ENCODE measurements at regions not wholly inside any gene's neighbourhood (a gene's known extent, or its start where the extent isn't known, plus 50 kb on each side); places are given as distances from the start of the nearest gene placed in this dataset.

DNA sequence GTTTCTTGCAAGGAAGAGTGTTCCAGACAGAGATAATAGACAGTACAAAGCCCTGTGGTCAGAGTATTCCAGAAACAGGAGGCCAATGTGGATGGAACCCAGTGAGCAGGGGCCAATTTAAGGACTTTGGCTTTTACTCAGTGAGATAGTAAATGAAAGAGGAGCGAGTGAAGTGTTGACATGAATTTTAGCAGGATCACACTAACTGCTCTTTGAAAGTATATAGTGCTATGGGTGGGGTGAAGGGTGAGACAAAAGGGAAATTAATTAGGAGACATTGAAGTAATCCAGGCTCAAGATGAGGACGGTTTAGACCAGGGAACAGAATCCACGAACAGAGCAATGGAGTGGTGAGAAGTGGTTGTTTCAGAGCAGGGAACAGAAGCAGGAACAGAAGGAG lies 62.2 kb upstream of the TES start:
- Histone ChIP-seq H3K9me3 (no peaks in the 10 kb centered on the region), H3K27me3 (no peaks in the 10 kb centered on the region), H3K27ac (replicated peaks in 1 of 4) (no peak overlapping the region), H3K4me3 (no peak overlapping the region), H3K36me3 (no peaks in the 10 kb centered on the region), H3K4me1 (no peaks in the 10 kb centered on the region)
- intact Hi-C loops (cut with DNase I), result no loop called here
- no peak for DNase-seq (ENCODE audit: extremely low spot score)
- WGBS, result 56% methylated on average over 3 of the region's 3 CpGs
- TF ChIP-seq, protein P1, sequence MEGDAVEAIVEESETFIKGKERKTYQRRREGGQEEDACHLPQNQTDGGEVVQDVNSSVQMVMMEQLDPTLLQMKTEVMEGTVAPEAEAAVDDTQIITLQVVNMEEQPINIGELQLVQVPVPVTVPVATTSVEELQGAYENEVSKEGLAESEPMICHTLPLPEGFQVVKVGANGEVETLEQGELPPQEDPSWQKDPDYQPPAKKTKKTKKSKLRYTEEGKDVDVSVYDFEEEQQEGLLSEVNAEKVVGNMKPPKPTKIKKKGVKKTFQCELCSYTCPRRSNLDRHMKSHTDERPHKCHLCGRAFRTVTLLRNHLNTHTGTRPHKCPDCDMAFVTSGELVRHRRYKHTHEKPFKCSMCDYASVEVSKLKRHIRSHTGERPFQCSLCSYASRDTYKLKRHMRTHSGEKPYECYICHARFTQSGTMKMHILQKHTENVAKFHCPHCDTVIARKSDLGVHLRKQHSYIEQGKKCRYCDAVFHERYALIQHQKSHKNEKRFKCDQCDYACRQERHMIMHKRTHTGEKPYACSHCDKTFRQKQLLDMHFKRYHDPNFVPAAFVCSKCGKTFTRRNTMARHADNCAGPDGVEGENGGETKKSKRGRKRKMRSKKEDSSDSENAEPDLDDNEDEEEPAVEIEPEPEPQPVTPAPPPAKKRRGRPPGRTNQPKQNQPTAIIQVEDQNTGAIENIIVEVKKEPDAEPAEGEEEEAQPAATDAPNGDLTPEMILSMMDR (IDR thresholded peaks at IDR 0.05), result no peak

DNA sequence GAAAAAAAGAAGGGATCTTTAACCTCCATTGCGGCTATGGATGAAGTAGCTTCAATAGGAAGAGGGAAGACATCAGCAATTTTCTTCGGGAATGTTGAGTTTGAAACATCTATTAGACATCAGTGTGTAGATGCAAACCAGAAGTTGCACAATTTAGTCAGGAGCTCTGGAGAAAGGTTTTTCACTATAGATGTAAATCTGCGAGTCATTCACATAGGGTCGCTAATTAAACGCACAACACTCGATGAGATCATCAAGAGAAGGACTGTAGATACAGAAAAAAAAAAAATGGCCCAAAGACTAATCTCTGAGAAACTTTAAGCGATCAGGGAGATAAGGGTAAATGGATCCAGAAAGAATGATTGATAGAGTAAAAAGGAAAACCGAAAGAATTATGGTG lies 61.7 kb upstream of the TES start:
- H3K27me3 ChIP-seq, result no peaks in the 10 kb centered on the region
- H3K4me1 ChIP-seq, result no peaks in the 10 kb centered on the region
- H3K36me3 ChIP-seq, result no peaks in the 10 kb centered on the region
- no peak overlapping the region for H3K27ac ChIP-seq (replicated peaks in 1 of 4)
- intact Hi-C loops (cut with DNase I), result no loop called here
- no peak for DNase-seq (ENCODE audit: extremely low spot score)
- H3K9me3 ChIP-seq, result no peaks in the 10 kb centered on the region
- TF ChIP-seq, protein P1 (IDR thresholded peaks at IDR 0.05), result no peak
- TF ChIP-seq POLR2AphosphoS5 (IDR thresholded peaks at IDR 0.05) (no peak), POLR2A (IDR thresholded peaks at IDR 0.05; ENCODE audit: low read depth) (no peak), EP300 (IDR thresholded peaks at IDR 0.05) (no peak)
- H3K4me3 ChIP-seq, result no peak overlapping the region
- WGBS, result 90% methylated on average over 8 of the region's 8 CpGs

DNA sequence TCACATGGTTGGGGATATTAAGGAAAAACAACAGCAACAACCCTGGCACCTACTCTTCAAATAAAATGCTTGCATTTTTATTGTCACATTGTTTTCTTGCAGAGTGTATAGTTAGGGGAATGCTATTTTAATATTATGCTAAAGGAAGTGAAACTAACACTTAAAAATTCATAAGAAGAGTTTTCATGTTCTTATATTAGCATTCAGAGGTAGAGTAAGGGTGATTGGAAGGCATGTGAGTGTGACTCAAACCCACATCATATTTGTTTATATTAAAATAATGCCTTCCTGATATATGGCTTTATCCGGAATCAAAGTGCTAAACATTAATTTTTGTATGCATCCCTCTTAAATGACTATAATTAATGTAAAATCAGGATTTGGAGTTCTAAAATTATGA lies 59.8 kb upstream of the TES start:
- Histone ChIP-seq H3K27ac (replicated peaks in 1 of 4) (no peak overlapping the region), H3K36me3 (no peaks in the 10 kb centered on the region), H3K9me3 (no peaks in the 10 kb centered on the region), H3K4me1 (no peaks in the 10 kb centered on the region), H3K27me3 (no peaks in the 10 kb centered on the region), H3K4me3 (no peak overlapping the region)
- intact Hi-C loops (cut with DNase I), result no loop called here
- WGBS, result 89% methylated on average over 1 of the region's 1 CpG
- DNase-seq (ENCODE audit: extremely low spot score), result no peak
- TF ChIP-seq, protein P1 (IDR thresholded peaks at IDR 0.05), result no peak
- no peak for TF ChIP-seq POLR2A (IDR thresholded peaks at IDR 0.05; ENCODE audit: low read depth)

DNA sequence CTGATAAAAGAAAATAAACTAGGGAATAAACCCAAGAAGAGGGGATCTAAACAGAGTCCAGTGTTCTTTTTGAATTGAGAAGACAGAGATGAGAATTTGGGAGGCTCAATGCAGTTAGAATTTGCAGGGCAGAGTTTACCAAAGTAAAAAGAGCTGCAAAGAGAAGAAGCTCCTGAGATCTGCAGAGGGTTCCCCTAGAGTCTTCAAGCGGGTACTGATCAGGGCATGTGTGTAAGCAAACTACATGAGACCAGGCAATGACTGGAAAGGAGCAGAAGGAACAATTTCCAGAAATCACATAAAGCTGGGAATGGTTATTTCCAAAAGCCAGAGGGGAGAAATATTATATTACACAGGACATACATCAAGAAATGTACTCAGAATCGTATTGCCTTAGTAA lies 58.1 kb upstream of the TES start:
- Histone ChIP-seq H3K4me1 (no peaks in the 10 kb centered on the region), H3K27me3 (no peaks in the 10 kb centered on the region), H3K36me3 (no peaks in the 10 kb centered on the region), H3K9me3 (no peaks in the 10 kb centered on the region), H3K4me3 (no peak overlapping the region), H3K27ac (replicated peaks in 1 of 4) (no peak overlapping the region)
- intact Hi-C loops (cut with DNase I), result no loop called here
- no peak for DNase-seq (ENCODE audit: extremely low spot score)
- no peak for TF ChIP-seq POLR2AphosphoS5 (IDR thresholded peaks at IDR 0.05)
- TF ChIP-seq EP300 (IDR thresholded peaks at IDR 0.05), result no peak
- TF ChIP-seq, protein P1 (IDR thresholded peaks at IDR 0.05), result no peak
- TF ChIP-seq POLR2A (IDR thresholded peaks at IDR 0.05; ENCODE audit: low read depth), result no peak
- 93% methylated on average over 2 of the region's 2 CpGs for WGBS

DNA sequence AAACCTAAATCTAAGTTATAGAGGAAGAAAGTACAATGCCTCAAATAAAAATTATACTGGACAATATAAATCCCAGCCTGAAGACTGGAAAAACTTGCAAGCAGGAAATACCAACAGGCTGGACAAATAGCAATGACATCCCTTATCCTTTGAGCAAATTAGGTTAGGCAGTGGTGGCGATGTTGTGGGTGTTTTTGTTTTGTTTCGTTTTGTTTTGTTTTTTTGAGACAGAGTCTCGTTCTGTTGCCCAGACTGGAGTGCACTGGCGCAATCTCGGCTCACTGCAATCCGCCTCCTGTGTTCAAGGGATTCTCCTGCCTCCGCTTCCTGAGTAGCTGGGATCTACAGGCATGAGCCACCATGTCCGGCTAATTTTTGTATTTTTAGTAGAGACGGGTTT lies 57.3 kb upstream of the TES start:
- no peak for DNase-seq (ENCODE audit: extremely low spot score)
- Histone ChIP-seq H3K27ac (replicated peaks in 1 of 4) (no peak overlapping the region), H3K4me3 (no peak overlapping the region), H3K9me3 (no peaks in the 10 kb centered on the region), H3K36me3 (no peaks in the 10 kb centered on the region), H3K4me1 (no peaks in the 10 kb centered on the region), H3K27me3 (no peaks in the 10 kb centered on the region)
- TF ChIP-seq EP300 (IDR thresholded peaks at IDR 0.05), result no peak
- TF ChIP-seq, protein P1 (IDR thresholded peaks at IDR 0.05), result no peak
- TF ChIP-seq POLR2A (IDR thresholded peaks at IDR 0.05; ENCODE audit: low read depth), result no peak
- no peak for TF ChIP-seq POLR2AphosphoS5 (IDR thresholded peaks at IDR 0.05)
- WGBS, result 90% methylated on average over 9 of the region's 9 CpGs
- intact Hi-C loops (cut with DNase I), result no loop called here

Data from esophagus muscularis mucosa (tissue), 4 donors.